Urothelium cell line (cell line): ENCODE measurements at regions not wholly inside any gene's neighbourhood (a gene's known extent, or its start where the extent isn't known, plus 50 kb on each side); places are given as distances from the start of the nearest gene placed in this dataset.

Source experiments
- DNase-seq: peaks from one replicate; pipeline ENCODE4 v3.0.0; 2011; ENCODE audit warnings: low spot score, mixed read lengths
- FAIRE-seq: peaks from 2 replicates; lab custom pipeline; 2011; peaks lifted over from hg19 to GRCh38; lab: Jason Lieb, UNC

DNA sequence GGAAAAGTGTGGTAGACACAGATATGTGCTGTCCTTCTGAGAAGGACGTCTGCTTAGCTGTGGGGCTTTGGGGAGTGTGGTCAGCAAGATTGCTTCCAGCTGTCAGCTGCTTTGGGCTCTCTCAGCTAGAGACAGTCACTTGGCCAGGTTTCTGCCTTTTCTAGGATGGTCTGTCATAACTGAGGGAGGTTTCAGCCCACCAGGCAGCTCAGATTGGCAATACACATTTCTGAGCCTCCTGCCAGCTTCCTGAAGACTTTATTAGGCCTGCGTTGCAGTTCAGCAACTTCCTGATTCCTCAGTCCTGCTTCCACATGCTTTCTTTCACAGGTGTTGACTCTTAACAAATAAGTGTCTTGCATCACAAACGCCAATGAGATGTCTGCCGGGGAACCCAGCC is 286.5 kb downstream of the SQOR start:
- no peak for FAIRE-seq
- no peak for DNase-seq

DNA sequence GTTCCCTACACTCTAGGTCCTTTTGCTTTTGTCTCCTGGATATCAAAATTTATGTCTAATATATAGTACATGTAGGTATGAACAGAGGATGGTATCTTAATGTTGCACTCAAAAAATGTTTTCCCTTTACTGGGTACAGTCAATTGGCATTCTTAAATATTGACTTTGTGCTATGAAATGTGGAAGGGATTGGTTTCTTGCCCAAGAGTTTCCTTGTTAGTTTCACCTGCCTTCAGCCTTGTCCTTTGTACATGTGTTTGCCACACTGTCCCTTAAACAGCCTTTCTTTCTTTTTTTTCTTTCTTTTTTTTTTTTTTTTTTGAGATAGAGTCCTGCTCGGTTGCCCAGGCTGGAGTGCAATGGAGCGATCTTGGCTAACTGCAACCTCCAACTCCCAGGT is 287.1 kb downstream of the SQOR start:
- no peak for FAIRE-seq
- no peak for DNase-seq

DNA sequence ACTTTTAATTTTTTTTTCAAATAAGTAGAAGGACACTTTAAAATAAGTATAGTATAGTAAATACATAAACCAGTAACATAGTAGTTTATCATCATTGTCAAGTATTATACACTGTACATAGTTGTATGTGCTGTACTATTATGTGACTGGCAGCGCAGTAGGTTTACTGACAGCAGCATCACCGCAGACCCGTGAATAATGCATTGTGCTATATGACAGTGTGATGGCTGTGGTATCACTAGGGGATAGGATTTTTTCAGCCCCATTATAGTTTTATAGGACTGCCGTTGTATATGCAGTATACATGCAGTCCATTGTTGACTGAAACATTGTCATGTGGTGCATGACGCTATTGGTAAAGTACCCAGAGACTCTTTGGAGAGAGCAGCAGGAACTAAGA is 306.5 kb downstream of the SQOR start:
- FAIRE-seq: no peak
- no peak for DNase-seq

DNA sequence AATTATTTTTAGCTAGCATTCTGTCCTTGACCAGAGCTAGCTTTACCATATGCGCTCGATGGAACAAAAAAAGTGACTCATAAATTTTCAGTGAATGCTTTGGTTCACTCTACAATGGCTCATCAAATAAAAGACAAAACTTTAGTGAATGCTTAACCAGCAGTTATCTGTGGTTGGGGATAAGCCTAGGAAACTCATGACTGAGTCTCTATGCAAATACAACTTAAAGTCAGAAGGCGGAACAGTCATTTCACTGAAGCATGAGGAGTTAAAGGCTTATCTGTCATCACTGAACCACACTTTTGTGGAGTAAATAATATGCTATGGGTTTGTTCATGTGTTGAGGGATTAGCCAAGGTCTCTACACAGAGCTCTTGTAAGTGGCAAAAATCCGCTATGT is 308.4 kb downstream of the SQOR start:
- FAIRE-seq (no peak), DNase-seq (no peak)

DNA sequence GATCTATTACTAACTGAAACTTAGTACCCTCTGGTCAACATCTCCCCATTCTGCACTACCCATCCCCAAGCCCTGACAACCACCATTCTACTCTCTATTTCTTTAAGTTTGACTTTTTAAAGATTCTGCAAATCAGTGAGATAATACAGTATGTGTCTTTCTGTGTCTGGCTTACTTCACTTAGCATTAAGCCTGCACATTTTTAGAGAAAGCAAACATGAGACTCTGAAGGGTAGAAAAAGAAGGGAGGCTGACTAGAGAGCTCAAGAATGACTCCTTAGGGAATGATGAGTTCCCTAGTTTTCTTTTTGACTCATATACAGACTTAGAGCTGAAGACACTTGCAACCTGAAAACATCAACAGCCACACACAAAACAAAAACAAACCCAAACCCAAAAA is 311.3 kb downstream of the SQOR start:
- FAIRE-seq (no peak), DNase-seq (no peak)

DNA sequence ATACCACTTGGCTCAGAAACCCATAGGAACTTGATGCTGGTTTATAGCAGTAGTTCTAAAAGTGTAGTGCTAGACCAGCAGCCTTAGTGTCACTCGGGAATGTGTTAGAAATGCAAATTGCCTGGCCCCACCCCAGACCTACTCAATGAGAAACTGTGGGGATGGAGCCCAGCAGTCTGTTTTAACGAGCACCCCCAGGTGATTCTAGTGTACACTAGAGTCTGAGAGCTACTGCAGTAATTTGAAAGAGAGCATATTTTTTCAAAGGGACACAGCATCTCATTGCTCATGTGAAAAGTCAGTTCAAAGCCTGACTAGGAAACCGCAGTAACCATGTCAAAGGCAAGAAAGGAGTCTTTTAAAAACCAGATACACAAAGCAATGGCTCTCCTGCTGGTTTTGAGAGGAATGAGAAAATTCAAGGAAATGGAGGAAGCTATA is 313.4 kb downstream of the SQOR start:
- FAIRE-seq (no peak), DNase-seq (no peak)

DNA sequence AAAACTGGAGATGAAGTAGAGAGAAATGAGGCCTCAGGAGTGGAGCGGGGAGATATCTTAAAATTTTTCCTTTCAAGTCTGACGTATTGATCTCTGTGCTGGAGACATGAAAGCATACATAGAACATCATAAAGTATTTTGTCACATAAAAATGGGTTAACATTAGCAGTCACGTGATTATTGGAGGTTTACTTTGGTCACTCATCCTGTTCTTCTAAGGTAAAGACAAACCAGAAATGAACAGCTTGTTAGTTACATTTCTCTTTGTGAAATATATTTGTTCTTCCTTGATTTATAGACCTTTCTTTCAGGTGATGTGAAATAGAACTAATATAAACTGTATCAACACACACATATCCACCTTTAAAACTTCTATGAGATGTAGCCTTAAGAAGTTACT is 324.1 kb downstream of the SQOR start:
- FAIRE-seq: no peak

DNA sequence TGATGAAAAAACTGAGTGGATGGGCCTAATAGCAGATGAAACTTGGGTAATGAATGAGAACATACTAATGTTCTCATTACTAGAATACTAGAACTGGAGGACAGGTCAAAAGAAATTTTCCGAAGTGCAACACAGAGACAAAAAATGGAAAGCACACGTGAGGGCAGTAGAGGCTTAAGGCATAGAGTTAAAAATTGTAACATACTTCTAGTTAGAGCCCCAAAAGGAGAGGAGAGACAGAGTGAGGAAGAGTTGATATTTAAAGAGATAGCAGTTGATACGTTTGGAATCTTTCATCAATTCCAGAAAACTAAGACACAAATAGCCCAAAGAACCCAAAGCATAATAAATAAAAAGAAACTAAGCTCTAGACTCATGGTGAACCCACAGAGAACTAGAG is 327.9 kb downstream of the SQOR start:
- FAIRE-seq (no peak), DNase-seq (no peak)

More for the DNA sequence above, 324.1 kb downstream of the SQOR start:
- no peak for DNase-seq

DNA sequence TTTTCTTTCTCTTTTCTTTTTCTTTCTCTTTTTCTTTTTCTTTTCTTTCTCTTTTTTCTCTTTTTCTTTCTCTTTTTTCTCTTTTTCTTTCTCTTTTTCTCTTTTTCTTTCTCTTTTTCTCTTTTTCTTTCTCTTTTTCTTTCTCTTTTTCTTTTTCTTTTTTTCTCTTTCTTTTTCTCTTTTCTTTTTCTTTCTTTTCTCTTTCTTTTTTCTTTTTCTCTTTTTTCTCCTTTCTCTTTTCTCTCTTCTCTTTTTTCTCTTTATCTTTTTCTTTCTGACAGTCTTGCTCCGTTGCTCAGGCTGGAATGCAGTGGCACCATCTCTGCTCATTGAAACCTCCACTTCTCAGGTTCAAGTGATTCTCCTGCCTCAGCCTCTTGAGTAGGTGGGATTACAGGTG is 335.7 kb downstream of the SQOR start:
- no peak for FAIRE-seq
- DNase-seq: no peak

DNA sequence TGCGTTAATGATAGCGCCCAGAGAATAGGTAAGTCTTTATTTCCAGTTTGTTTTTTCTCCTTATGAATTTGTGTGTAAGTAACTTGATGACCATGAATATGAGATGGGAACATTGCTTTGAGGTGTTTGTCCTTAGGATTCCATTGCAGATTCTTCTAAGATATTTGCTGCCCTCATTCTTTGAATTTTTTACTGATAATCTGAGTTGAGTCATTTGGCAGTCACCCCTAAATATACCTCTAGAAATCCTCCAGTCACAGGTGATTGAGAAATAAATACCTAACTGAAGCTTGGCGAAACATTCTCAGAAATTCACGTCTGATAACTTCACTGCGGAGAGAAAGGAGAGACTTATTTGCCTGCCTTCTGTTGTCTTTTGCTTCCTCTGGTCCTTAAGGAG is 345.5 kb downstream of the SQOR start:
- DNase-seq: no peak
- no peak for FAIRE-seq

DNA sequence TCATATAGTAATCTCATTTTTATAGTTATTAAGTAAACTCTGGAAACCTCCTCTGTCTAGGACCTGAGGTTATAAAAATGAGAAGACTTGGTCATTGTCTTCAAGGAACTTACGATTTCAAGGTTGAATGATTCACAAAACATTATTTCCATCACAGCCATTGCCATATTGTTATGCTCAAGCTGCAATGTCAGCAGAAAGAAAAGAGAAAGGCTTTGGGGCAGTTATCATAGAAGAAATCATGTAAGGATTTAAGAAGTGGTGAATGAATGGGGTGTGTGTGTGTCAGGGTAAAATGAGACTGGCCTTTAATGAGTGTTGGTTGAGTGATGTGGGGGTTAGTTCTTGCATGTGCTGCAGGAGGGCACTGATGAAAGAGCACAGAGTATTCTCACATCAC is 346.8 kb downstream of the SQOR start:
- FAIRE-seq (no peak), DNase-seq (no peak)

DNA sequence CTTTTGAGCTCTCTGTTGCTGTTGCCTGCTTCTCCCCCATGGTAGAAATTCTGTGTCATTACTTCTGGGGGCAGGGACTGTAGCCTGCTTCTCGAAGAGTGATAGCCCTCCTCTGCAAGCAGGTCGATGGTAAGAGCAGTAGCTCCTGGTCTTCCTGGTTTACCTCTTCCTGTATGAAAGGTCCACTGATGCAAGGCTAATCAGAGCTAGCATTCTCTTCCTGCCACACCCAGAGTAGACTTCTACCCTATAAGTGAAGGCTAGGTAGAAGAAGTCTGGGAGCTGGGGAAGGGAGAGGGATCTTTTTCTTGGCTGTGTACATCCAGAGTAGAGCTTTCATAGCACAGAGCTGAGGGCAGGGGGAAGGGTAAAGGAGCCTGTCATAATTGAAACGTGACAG is 357.0 kb downstream of the SQOR start:
- DNase-seq (no peak), FAIRE-seq (no peak)

DNA sequence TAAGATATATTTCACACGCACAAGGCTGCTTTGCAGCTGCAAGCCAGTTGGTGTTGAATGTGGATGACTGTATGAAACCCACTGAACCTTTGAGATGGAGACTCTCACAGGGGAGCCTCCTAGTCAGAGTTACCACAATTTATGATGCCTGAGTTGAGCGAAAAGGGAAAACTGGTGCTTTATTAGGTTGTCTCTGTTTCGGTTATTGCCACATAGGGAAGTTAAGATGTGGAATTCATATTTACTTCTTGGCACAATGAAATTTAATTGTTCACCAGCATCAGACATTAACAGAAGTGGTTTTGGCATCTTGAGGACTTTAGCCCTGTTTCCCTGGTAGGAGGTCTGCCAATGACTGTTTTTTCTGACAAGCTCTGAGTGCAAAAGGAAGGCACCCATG is 358.2 kb downstream of the SQOR start:
- no peak for FAIRE-seq

DNA sequence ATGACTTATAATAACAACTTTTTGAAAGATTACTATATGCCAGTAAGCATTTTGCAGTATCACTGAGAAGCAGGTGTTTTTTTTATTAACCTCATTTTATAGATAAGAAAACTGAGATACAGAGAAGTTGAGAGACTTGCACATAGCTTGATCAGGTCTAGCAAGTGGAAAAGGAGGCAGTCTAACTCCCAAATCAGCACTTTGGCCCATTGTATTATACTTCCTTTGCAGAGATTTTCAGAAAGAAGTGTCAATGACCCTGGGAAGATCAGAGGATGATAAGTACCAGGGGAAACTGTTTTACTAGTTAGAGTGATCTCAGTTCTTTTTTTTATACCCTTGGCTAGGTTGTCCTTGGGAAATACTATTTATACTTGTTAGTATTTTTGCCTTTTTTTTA is 358.7 kb downstream of the SQOR start:
- DNase-seq (no peak), FAIRE-seq (no peak)

More for the DNA sequence above, 358.2 kb downstream of the SQOR start:
- DNase-seq: no peak

DNA sequence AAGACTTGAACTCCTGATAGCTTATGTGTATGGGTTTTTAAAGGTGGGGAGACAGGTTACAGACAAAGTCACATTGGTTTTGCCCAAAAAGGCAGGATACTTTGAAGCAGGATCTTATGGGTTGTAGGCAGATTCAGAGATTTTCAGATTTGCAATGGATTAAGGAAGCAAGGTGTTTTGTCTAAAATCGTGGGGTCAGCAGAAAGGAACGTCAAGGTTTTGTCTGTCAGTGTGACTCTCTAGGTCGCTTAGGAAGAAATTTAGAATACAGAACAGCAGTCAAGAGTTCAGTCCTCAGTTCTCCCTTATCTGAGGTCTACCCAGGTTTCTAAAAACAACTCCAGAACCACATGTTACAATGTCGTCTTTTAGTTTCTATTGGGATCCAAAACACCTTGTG is 361.0 kb downstream of the SQOR start:
- FAIRE-seq: no peak
- no peak for DNase-seq

DNA sequence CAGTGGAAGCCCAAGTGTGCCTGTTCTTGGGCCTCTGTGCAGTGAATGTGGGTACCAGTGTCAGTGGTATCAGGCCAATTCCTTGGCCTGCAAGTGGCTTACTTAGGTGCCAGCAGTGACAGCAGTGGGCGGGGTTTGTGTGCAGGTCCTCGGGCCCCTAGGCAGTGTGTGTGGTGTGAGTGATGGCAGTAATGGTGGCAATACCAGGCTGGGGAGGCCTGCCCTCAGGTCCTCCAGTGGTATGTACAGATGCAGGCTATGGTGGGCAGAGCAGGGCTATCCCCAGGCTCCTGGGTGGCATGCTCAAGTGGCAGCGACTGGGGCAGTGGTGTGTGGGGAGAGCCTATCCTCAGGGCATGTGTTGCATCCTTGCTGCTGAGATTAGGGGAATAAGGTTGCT is 379.7 kb downstream of the SQOR start:
- FAIRE-seq: no peak

DNA sequence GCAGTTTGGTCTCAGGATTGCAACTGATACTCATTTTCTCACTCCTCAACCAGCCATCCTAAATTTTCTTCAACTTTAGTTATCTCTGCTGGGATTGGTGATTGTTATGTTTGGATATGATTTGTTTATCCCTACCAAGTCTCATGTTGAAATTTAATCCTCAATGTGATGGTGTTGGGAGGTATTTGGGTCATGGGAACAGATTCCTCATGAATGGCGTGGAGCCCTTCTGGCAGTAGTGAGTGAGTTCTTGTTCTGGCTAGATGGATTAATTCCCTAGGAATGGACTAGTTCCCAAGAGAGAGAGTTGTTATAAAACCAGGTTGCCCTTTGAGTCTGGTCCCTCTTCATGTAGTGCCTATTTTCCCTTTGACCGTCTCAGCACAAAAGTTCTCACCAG is 399.9 kb downstream of the SQOR start:
- FAIRE-seq: no peak

More for the DNA sequence above, 379.7 kb downstream of the SQOR start:
- DNase-seq: no peak

DNA sequence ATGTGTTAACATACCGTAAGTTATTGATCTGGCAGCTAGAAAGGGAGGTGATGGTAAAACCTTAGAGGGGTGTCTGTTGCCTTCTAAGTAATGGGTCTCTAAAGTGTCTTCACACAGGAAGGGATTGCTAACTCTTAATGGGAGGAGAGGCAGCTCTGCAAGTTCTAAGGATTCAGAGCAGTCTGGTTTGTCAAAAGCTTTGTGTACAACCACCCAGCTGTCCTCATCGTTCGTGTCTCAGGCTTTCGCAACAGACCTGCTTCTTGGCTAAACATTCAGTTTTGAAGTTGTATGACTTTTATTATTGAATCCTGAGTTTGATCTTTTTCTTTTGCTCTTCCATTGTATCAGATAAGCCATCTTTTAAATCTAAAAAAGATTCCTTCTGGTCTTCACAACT is 404.9 kb downstream of the SQOR start:
- DNase-seq: no peak
- no peak for FAIRE-seq

More for the DNA sequence above, 399.9 kb downstream of the SQOR start:
- DNase-seq: no peak

DNA sequence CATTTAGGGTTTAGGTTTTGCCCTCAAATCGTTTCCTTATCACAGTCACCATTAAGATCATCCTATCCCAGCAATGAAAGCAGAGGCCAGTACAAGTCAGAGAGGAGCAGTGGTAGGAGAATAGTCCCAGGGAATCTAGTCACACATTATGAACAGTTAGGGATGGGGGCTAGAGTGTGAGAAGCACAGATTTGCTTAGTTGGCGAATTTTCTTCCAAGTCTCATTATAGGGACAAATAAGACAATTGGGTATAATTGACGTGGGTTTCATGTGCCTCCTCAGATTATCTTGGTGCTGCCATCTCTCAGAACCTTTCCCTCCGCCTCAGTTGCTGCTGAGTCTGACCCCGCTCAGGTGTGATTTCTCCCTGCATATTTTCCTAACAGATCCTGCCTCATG is 407.1 kb downstream of the SQOR start:
- no peak for DNase-seq
- FAIRE-seq: no peak

DNA sequence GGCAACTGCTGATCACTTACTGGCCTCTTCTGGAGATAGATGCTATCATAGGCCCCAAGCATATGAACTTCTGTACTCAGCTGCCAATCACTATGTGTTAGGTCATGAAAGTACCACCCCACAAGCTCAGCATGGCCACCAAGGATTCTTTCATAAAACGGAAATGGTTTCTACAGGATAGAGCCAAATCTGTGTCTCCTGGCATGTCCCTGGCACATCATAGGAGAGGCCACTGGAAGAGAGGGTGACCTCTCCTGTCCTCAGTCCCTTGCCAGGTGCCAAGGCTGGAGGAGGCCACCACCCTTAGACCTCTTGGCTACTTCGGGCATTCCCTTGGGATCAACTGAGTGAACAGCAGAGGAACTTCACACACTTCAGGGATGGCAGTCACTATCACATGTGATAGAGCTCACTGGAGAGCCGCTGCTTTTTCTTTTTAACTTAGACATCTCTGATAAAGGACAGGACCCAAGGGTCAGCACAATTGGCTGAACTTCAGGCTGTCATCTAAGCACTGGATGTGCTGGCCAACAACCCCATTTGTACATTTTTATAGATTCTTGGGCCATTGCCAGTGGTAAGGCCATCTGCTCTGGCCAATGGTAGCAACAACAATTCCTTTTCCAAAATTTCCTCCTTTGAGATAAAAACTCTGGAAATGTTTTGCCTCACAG is 425.2 kb downstream of the SQOR start:
- DNase-seq (no peak), FAIRE-seq (no peak)

DNA sequence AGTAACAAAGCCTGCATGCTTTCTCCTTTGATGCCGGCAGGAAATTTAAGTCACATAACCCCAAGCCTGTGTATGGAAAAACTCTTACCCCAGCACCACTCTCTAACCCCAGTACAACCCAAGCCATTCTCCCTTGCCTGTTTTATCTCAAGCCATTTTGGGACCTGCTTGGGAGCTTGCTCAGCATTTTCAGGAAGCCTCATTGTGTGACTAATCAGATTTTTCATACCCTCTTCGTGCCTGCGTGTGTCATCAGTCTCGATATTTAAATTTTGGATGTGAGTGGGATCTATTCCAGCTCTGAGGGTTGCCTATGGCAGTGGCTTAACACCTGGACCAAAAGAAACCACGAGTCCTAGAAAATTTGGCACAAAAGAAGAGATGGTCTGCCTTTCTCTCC is 426.2 kb downstream of the SQOR start:
- FAIRE-seq: no peak
- no peak for DNase-seq

DNA sequence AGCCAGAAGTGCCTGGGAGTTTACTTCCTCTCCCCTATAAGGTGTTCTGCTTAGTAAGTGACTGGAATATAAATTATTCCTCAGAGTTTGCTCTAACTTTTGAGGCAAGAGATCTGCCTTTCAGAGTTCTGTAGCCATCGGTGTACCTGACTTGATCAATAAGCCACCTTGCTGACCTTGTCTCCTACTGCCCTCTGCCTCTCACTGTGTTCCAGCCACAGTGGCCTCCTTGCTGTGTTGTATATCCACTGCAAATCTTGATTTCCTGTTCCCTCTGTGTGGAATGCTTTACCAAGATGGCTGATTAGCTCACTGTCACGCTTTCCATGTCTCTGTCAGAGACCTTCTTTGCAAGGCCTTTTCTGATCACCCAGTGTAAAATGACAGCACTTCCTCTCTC is 442.4 kb downstream of the SQOR start:
- FAIRE-seq: no peak
- DNase-seq: no peak

DNA sequence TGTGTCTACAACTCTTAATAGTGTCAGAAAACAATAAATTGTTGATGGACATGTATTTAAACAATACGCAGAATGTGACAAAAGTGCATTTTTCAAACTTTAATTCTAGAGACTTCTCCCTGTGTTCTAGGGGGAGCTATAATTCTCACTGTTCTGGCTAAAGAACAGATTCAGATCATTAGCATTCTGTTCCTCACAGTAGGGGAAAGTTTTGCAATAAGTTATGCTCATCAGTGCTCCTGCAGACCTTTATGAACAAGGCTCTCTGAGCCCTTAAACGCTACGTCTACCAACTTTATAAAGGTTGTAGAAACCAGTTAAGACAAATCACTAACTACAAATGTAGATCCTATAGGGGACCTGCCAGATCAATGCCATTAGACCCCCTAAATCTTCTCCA is 444.2 kb downstream of the SQOR start:
- FAIRE-seq (no peak), DNase-seq (no peak)
